NCI-H2227 (cell line): ENCODE measurements at regions not wholly inside any gene's neighbourhood (a gene's known extent, or its start where the extent isn't known, plus 50 kb on each side); places are given as distances from the start of the nearest gene placed in this dataset.
"Not testable (repeated sequence)": the region's sequence is repeated elsewhere in the genome, so short reads cannot be mapped to it uniquely, and the experiment has no call there.

Source experiments
- DNase-seq: peaks from one replicate; lab custom pipeline; 2025; ENCODE audit not compliant: unreplicated experiment; lab: John Stamatoyannopoulos, UW

DNA sequence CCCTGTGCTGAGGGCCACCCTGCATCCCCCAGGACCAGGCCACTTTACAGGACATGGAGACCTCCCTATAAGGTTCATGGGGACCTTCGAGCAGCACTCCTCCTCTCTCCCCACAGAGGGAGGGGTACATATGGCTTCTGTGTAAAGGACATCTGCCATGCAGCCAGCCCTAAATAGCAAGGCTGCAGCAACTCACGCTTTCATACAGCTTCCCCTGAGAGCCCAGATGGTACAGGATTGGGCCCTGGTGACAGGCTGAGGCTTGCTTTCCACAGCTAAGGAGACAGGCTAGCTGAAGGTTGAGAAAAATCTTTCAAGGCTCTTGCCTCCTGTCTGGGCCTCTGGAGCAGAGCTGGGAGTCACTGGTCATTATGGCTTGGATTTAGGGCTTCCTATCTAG is 147.0 kb upstream of the ZNF366 start:
- no peak for DNase-seq

DNA sequence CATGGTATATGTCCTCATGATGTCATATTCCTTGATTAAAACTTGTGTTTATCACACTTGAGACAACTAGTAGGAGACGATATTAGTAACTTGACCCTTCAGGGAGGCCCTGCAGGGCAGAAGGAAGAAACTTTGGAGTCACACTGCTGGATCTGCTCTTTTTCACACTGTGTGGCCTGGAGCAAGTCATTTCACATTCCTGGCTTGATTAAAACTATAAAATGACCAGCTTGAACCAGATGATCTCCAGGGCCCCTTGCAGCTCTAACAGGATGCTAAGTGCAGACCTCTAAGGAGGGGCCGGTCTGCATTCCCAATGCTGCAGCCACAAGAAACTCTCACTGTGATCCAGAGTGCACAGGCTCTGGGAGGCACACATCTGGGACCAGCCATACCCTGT is 146.4 kb upstream of the ZNF366 start:
- no peak for DNase-seq

DNA sequence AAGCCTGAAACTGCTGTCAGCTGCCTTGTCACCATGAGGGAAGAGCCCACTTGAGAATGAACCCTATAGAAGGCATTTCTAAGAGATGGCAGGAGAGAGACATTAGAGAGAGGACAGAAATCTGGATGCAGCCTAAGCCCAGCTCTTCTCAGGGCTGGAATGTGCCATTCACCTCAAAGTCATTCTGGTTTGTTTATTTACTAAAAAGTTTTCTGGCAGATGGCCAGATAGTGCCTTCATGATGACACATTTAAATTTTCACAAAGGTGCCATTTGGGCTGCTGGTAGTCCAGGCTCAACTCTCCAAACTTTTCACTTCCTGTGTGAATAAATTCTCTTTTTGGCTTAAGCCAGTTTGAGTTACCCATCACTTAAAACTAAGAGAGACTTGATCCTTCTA is 144.6 kb upstream of the ZNF366 start:
- DNase-seq: no peak

DNA sequence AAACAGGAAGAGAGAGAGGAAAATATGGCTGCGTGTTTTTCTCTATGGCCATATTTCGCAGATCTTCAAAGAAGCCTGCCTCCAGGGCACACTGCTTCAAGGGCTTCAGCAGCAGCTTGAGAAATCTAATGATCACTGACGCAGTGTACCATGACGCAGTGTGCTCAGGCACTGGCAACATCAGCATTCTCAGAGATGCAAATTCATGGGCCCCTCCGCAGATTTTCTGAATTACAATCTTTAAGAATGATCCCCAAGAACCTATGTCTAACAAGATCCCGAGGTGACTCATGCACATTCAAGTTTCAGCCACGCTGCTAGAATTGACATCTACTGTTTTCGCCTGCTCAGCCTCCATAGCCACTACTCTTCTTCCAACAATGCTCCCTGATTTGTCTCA is 143.9 kb upstream of the ZNF366 start:
- DNase-seq: no peak

DNA sequence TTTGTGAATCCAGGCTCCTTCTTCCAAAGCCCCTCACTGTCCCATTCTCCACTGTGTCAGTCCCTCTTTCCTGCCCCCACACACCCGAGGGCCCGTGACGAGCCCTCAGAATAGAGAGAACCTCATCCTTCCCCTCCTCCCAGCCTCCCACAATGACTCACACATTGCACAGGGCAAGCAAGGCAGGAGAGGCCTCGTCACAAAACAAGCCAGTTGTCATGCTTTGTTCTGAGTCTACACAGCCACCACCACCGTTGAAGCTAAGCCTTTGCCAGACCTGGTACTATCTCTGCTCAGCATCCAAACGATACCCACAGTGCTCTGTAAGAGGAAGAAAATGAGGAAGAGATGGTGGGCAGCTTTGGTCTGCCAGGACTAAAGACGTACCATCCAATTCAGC is 142.2 kb upstream of the ZNF366 start:
- no peak for DNase-seq

DNA sequence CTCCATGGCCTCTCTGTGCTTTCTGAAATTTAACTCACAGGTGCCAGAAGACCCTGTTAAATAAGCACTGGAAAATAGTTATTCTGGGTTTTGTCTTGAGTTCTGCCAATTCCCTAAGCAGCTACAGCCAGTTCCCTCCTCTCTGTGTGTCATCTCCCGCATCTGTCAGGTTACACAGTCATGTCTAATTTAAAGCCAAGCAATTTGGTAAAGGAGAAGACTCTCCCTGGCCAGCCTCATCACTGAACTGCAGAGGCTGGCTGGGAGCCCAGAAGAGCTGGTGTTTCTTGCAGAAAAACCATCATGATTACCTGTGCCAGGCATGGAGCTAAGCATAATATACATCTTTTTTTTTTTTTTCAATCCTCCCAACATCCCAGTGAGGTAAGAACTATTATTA is 141.3 kb upstream of the ZNF366 start:
- DNase-seq: no peak

DNA sequence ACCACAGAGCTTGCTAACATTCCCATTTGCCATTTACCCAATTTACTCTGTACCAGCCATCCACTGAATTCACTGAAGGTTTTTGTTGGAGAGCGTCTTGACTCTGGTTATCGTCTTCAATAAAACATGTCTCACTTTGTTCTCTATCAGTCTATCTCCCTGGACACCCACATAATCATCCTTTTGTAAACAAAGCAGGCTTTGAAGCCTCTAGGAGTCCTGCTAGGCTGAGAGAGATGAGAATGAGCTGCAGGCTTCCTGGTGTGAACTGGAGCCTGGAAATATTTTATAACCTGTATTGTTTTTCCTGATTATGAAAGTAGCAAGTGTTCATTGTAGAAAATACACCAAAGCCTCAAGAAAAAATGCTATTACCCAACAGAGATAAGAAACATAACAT is 140.6 kb upstream of the ZNF366 start:
- DNase-seq: no peak

DNA sequence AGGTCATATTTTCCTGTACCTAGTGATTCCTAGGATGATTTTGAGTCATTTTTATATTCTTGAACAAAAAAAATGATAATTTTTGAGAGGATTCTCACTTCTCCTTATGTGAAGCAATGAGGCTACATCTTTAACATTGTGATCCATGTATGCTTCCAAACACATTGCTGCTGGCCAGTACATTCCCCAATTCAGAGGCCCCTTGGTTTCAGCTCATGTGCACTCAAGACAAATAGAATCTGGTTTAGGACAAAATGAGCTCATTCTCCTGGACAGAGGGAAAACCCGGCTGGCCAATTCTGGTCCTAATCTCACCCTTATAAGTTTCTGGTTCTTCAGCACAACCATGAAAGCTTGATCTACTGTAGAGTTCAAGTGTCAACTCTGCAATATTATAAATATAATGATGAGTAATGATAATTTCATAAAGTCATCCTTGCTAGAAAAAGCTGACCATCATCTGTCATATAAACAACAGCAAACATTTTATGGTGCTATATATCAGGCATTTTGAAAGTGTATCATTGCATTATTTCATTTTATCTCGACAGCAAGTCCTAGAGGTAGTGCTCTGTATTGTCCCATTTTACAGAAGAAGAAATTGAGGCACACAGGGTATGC is 139.1 kb upstream of the ZNF366 start:
- DNase-seq: no peak

DNA sequence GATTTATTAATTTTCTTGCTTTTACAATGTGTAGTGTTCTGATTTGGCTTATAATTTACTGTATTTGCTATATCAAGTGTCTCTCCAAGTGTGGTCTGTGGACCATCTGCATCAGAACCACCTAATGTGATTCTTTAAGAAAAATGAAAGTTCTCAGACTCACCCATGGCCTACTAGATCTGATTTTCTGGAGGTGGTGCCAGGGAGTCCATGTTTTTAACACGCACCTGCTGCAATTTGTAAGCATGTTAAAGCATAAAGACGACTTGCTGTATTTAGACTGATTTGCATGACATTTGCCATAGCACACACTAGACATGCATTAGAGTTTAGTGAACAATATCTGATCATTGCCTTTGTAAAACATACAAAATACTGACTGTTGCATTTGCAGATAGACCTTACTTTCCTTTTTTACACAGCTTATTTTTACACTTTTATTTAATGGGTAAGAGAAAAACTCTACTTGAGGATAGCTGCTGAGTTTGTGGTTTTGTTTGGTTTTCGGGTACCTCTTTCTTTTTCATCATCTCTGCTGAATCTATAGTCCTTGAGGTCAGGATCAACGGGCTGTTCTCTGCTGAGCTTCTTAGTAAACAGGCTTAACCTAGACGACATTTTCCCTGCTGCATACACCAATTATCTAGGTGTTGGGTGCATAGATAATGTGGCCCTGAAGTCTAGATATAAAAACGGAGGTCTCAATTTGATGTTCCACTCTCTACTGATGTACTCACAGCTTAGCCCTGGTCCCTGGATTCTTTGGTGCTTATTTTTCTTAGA is 138.0 kb upstream of the ZNF366 start:
- no peak for DNase-seq

DNA sequence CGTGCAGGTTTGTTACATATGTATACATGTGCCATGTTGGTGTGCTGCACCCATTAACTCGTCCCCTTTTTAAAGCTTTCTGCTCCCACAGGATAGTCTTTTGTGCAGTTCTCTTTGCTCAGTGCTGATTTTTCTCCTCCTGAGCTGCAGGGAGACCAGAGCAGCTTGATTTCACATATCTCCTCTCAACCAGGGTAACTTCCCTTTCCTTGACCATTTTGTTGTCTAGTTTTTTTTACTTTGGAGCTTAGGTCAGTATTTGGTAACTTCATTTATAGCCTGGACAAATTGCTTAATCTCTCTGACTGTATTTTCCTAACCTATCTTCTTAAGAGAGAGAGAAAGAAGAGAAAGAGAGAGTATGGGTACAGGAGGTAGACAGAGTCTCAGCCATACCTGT is 137.1 kb upstream of the ZNF366 start:
- no peak for DNase-seq

DNA sequence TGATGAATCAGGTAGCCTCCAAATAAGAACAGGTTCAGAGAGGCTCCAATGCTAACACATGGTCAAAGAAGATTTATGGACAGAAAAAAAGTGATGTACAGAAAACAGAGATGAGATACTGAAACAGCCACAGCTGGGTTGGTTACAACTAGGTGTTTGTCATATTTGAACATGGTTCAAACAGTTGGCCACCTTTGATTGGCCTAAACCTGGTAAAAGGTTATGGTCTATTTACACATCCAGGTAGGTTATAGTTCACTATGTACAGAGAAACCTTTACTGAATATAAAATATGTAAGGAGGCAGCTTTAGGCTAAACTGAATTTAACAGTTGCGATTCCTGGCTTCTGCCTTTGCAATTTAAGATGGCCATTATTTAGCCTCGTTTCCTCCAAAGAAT is 134.0 kb upstream of the ZNF366 start:
- no peak for DNase-seq

DNA sequence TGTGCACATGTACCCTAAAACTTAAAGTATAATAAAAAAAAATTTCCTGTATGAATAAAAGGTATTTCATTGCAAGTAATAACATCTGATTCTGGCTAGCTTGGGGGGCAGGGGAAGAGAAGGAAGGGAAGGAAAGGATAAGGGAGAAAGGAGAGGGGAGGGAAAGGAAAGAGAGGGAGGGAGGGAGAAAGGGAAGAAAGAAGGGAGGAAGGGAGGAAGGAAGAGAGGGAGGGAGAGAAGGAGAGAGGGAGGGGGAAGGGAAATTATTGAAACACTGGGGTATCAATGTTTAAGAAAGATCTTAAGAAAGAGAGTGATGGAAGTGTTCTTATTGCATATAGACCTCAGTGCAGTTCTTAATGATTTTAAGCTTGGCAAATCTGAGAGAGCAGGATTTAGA is 129.8 kb upstream of the ZNF366 start:
- no peak for DNase-seq

DNA sequence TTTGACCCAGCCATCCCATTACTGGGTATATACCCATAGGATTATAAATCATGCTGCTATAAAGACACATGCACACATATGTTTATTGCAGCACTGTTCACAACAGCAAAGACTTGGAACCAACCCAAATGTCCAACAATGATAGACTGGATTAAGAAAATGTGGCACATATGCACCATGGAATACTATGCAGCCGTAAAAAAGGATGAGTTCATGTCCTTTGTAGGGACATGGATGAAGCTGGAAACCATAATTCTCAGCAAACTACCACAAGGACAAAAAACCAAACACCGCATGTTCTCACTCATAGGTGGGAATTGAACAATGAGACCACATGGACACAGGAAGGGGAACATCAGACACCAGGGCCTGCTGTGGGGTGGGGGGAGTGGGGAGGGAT is 129.4 kb upstream of the ZNF366 start:
- not testable (repeated sequence) for DNase-seq

DNA sequence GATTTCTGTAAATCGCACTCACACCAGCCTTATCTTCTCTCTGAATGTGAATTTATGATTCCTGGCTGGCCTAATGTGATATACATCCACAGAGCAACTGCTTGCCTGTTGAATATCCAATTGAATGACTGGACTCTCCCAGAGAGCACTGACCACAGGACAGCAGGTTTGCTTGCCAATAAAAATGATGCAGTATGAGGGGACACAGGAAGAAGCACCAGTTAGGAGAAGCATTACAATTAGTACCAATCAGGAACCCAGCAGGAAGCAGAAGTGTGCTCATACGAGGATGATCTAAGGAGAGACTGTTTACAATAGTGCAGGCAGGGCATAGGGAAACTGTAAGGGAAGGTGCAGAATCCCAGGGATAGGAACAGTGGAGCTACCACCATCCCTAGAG is 127.2 kb upstream of the ZNF366 start:
- no peak for DNase-seq

DNA sequence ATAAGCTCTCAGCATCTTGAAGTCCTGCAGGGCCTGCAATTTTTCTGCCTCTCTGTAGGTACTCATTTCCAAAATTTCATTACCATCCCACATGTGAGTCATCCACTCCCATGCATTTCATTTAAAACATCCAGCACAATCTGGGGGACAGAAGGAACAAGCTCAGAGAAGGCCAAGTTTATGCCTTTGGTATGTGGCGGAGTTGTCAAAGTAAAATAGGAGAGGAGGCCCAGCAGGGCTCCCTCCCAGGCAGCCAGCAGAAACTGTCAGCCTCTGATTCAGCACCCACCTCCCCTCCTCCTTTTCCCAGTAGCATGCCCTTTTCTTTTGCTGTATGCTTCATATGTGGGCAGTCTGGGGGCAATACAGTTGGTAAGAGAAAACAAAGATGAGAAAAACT is 126.4 kb upstream of the ZNF366 start:
- DNase-seq: no peak

DNA sequence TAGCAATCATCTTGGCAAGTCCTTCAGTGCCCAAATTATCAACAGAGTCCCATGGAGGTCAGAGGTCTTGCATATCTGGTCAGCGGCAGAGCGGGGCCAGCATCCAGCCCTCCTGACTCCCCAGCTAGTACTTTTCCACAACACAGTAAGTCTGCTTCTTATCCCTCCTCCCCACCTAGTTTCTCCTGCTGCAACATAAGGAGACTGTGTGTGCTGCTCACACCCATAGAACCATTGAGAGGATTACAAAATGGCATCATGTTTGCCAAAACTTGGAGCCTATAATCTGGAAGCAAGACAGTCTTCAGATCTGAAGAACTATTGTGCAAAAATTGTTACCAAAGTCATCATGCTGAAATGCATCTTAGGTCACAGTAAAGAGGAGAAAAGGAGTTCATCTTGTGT is 125.8 kb upstream of the ZNF366 start:
- DNase-seq: no peak

DNA sequence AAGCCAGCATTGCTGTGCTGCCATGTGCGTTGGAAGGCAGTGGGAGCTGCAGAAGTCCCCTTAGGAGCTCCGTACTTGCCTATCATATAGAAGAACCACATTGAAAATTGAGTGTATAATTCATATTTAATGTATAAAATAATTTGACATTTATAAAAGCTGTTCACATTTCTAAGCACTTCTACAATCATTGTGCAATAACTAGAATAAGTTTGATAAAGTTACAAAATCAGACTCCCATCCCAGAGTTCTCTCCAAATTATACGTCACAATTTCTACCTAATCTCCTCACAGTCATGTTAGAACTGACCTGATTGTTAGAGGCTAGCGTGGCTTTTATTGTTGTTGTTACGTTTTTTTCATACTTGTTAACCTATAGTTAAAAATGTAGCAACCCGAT is 123.5 kb upstream of the ZNF366 start:
- DNase-seq: no peak

DNA sequence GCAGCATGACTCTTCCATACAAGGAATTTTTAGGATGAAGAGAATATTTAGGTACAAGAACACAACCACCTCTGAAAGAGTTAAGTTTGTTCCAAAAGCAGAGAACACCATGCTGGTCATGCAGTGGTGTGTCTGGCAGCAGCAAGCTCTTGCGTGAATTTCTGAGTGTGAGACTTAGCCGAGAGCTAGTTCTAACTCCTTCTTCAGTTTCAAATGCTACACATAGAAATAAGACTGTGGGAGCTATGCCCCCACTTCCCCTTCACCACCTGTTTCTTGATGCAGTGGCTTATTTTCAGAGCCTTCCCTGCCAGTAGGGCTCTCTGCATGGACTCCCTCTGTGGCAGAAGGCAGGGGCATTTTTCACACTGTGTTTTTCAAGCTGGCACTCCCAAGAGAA is 122.9 kb upstream of the ZNF366 start:
- DNase-seq: no peak

DNA sequence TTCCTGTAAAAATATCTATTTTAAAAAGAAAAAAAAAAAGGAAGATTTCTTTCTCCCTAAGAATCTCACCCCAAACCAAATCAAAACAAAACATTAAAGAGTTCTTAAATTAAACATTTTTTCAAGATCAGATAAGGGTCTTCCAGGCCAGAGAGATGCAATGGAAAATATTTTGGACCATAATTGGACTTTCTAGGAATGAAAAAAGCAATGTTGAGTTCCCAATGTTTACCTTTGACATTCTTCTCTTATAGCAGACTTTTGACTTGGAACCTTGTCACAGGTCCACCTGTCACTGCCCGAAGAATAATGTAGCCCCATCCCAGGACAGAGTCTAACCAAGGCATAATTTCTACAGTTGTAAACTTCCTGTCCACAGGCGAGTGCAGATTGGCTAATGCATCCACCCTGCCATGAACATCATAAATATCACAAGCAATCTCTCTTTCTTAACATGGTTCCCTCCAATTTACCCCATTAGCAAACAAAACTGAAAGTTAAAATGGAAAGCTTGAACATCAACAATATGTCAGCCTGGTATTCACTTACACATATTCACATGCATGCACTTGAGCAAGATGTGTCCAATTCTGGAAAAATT is 121.7 kb upstream of the ZNF366 start:
- DNase-seq: no peak

DNA sequence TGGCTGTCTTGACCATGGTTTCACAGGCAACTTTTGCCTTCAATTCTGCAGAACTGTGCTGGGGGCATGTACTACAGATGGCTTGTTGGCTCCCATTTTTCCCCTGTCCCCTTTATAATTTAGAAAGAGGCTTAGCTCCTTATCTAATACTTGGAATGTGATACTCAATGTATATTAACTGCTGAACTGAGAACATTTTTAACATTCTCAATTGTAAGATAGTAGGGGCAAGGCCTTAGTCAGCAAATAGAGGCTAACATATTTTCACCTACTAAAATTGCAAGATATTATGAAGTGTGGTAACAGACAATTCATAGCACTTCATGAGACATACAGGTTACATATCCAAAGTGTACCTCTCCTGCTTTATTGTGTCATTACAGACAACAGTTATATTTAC is 118.1 kb upstream of the ZNF366 start:
- no peak for DNase-seq

DNA sequence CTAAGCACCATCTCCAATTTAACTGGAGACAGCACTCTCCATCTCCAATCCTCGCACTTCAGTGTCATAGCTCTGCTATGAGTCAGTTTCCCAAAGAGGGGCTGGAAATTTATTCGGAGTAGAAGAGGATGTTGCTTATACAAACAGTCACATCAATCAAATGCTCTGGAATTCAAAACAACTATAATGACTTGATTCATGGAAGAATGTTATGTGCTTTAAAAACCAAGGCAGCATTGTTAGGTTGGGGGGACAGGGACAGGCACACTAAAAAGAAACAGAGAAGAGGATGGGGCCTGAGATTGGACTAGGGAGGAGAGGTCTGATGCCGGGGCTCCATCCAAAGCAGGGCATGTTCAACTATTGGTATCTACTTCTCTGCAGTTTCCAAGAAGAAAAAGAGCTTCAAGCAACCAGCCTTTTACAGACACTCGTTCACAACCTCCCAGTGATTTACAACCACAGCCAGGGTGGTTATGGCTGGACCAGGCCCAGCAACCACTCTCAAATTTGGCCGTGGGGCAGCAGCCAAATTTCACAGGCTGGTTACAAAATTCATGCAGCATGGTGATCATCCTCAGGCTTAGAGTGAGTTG is 117.5 kb upstream of the ZNF366 start:
- DNase-seq: no peak

DNA sequence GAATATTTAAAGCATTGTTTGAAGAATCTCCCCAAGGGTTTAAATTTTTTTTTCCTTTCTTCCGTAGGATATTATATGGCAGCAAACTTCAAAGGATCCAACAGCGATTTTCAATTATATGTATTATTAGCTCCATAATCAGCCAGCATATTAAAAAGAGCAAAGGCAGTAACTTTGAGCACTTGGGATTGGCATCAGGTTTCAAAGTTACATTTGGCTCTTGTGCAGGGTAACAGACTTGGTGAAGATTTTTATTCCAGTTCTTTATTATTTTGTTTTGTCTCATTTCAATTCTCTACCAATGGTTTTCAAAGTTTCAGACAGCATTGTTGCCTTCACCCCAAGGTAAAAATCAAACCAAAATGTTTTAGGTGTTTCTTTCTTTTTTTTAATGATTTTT is 116.7 kb upstream of the ZNF366 start:
- no peak for DNase-seq
